ENCODE measurements at regions not wholly inside any gene's neighbourhood (a gene's known extent, or its start where the extent isn't known, plus 50 kb on each side); places are given as distances from the start of the nearest gene placed in this dataset.

DNA sequence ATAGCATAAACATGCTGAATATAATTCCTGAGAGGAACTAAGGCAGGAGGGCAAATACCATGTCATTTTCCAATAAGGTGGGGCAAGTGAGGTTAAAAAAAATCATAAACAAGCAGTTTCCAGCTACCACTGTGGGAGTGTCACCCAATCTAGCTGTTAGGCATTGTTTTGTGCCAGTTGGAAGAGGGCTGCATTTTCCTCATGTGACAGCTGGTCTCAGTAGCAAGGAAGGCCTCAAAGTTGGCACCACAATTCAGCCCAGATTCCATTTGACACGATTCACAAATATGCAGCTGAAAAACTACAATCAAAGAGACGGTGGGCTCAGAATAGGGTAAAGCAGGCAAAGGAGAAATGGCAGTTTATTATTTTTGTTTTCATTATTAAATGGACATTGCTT is 636.1 kb downstream of the KIF4B start:
- TF ChIP-seq, protein P1, sequence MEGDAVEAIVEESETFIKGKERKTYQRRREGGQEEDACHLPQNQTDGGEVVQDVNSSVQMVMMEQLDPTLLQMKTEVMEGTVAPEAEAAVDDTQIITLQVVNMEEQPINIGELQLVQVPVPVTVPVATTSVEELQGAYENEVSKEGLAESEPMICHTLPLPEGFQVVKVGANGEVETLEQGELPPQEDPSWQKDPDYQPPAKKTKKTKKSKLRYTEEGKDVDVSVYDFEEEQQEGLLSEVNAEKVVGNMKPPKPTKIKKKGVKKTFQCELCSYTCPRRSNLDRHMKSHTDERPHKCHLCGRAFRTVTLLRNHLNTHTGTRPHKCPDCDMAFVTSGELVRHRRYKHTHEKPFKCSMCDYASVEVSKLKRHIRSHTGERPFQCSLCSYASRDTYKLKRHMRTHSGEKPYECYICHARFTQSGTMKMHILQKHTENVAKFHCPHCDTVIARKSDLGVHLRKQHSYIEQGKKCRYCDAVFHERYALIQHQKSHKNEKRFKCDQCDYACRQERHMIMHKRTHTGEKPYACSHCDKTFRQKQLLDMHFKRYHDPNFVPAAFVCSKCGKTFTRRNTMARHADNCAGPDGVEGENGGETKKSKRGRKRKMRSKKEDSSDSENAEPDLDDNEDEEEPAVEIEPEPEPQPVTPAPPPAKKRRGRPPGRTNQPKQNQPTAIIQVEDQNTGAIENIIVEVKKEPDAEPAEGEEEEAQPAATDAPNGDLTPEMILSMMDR (IDR thresholded peaks at IDR 0.05): no peak
- TF ChIP-seq POLR2A (IDR thresholded peaks at IDR 0.05): no peak
